GM23248 (cell line): ENCODE measurements at regions not wholly inside any gene's neighbourhood (a gene's known extent, or its start where the extent isn't known, plus 50 kb on each side); places are given as distances from the start of the nearest gene placed in this dataset.

ENCODE experiments used
- DNase-seq: peaks from one replicate; pipeline ENCODE4 v3.0.0-alpha.2; 2015
- H2AFZ ChIP-seq: fragments of 200-600 bp; sonication (generic); 2 replicates; pipeline ENCODE4 v1.6.1; 2016; ENCODE audit warnings: antibody characterized with exemption
- H3F3A ChIP-seq: fragments of 200-600 bp; sonication (generic); 2 replicates; pipeline ENCODE4 v1.6.1; 2016; ENCODE audit warnings: mild to moderate bottlenecking, antibody characterized with exemption, mixed run types; ENCODE audit not compliant: insufficient read depth
- H3K27ac ChIP-seq: fragments of 200-600 bp; sonication (generic); 2 replicates; pipeline ENCODE4 v1.5.1; 2016; ENCODE audit warnings: mild to moderate bottlenecking
- H3K27me3 ChIP-seq: fragments of 200-600 bp; sonication (generic); replicated peaks from 2 replicates; pipeline ENCODE4 v1.6.1; 2016; ENCODE audit warnings: mild to moderate bottlenecking; ENCODE audit not compliant: insufficient read depth
- H3K36me3 ChIP-seq: fragments of 200-600 bp; sonication (generic); 2 replicates; pipeline ENCODE4 v1.6.1; 2016; ENCODE audit warnings: low read depth, mild to moderate bottlenecking
- H3K4me1 ChIP-seq: fragments of 200-600 bp; sonication (generic); 2 replicates; pipeline ENCODE4 v1.6.1; 2016; ENCODE audit warnings: mild to moderate bottlenecking; ENCODE audit not compliant: insufficient read depth
- H3K4me2 ChIP-seq: fragments of 200-600 bp; sonication (generic); one replicate; pipeline ENCODE4 v1.6.1; 2016; ENCODE audit warnings: mild to moderate bottlenecking; ENCODE audit not compliant: unreplicated experiment
- H3K4me3 ChIP-seq: fragments of 200-600 bp; sonication (generic); 2 replicates; pipeline ENCODE4 v1.5.1; 2016; ENCODE audit warnings: mild to moderate bottlenecking
- H3K79me2 ChIP-seq: fragments of 200-600 bp; sonication (generic); 2 replicates; pipeline ENCODE4 v1.6.1; 2016; ENCODE audit warnings: mild to moderate bottlenecking; ENCODE audit not compliant: insufficient read depth
- H3K9ac ChIP-seq: fragments of 200-600 bp; sonication (generic); 2 replicates; pipeline ENCODE4 v1.6.1; 2016; ENCODE audit warnings: mild to moderate bottlenecking
- H3K9me2 ChIP-seq: fragments of 200-600 bp; sonication (generic); 2 replicates; pipeline ENCODE4 v1.6.1; 2016; ENCODE audit warnings: mixed run types, mild to moderate bottlenecking, moderate library complexity; ENCODE audit not compliant: insufficient read depth
- H3K9me3 ChIP-seq: fragments of 200-600 bp; sonication (generic); one replicate; pipeline ENCODE4 v1.6.1; 2017; ENCODE audit warnings: low read depth
- H4K20me1 ChIP-seq: fragments of 200-600 bp; sonication (generic); 2 replicates; pipeline ENCODE4 v1.6.0; 2016; ENCODE audit not compliant: insufficient read depth
- EZH2 ChIP-seq: fragments of 200-600 bp; sonication (generic); IDR thresholded peaks from 2 replicates; pipeline ENCODE4 v1.6.1; 2018; ENCODE audit warnings: antibody characterized with exemption, mild to moderate bottlenecking; ENCODE audit not compliant: insufficient read depth, poor library complexity, severe bottlenecking
- EZH2phosphoT487 ChIP-seq: fragments of 200-600 bp; sonication (generic); IDR thresholded peaks from 2 replicates; pipeline ENCODE4 v1.6.1; 2018; ENCODE audit warnings: antibody characterized with exemption, moderate library complexity, mild to moderate bottlenecking, low read depth; ENCODE audit not compliant: insufficient read depth
- WGBS, 2 experiments: methylation state at CpG; one replicate each; pipeline ENCODE4 v1.1.6; 2015 to 2017; ENCODE audit warnings: low lambda C conversion rate in 2 of 2, low coverage in 1 of 2; ENCODE audit errors: missing lambda C conversion rate in 2 of 2; 5-methylcytosine and 5-hydroxymethylcytosine counted together
- in situ Hi-C: fragments of 300-500 bp; cut with MboI; formaldehyde crosslinking; loops from 2 replicates; pipeline ENCODE4 v1.15.0; 2020

DNA sequence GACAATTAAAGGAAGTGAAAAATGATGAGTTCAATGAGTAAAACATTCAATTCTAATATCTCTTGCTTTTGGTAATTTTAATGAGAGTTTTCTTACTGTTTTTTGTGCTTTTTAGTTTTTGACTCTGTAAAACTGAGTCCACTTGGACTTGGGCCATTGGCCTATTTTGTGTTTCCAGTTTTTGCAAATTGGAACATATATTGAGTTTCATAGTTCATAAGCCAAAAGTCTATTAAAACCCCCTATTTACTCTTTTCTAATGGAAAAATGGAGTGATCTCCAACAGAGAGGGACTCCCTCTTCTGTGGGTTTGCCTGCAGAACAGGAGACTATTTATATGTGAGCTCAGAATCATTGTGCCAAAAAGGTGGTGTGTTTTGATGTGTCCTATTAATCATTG is 219.7 kb upstream of the SPRY2 start:
- H3K79me2 ChIP-seq, result no peaks in the 10 kb centered on the region
- no peaks in the 10 kb centered on the region for H3K9me3 ChIP-seq
- H3K4me1 ChIP-seq, result no peaks in the 10 kb centered on the region
- no peaks in the 10 kb centered on the region for H3K9me2 ChIP-seq
- in situ Hi-C loops, result no loop called here
- H3K27ac ChIP-seq, result no peak overlapping the region
- no peak overlapping the region for H3K4me2 ChIP-seq
- H3F3A ChIP-seq, result no peaks in the 10 kb centered on the region
- DNase-seq, result no peak
- H3K36me3 ChIP-seq, result no peaks in the 10 kb centered on the region
- no peaks in the 10 kb centered on the region for H3K27me3 ChIP-seq
- H3K9ac ChIP-seq, result no peak overlapping the region
- no peak for TF ChIP-seq EZH2
- TF ChIP-seq EZH2phosphoT487, result no peak
- H4K20me1 ChIP-seq, result no peaks in the 10 kb centered on the region
- no peak overlapping the region for H2AFZ ChIP-seq
- H3K4me3 ChIP-seq, result no peak overlapping the region

DNA sequence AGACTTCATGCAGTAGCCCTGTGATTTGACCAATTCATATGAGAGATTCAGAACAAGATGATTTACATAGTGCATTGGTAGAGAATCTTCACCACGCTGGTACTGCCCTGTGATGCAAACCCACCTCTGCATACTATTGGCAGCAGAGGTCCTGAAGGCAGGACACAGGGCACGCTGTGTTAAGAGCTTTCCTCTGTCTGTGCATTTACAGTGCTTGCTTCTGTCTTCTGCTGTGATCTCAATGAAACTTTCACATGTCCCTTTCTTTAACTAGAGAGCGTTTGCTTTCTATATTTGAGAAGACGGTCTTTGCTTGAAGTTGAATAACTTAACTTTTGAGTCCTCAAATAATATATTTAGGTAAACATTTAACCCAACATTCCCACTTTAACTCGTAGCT is 219.0 kb upstream of the SPRY2 start:
- TF ChIP-seq EZH2phosphoT487 (no peak), EZH2 (no peak)
- no peak overlapping the region for H3K27ac ChIP-seq
- no peaks in the 10 kb centered on the region for H3K27me3 ChIP-seq
- H3K9ac ChIP-seq, result no peak overlapping the region
- no peak overlapping the region for H3K4me3 ChIP-seq
- 21 to 30% methylated on average over 5 of the region's 5 CpGs for WGBS, 2 experiments
- H3K9me2 ChIP-seq, result no peaks in the 10 kb centered on the region
- H3F3A ChIP-seq, result no peaks in the 10 kb centered on the region
- no peaks in the 10 kb centered on the region for H4K20me1 ChIP-seq
- no peak overlapping the region for H2AFZ ChIP-seq
- H3K4me2 ChIP-seq, result no peak overlapping the region
- no peaks in the 10 kb centered on the region for H3K4me1 ChIP-seq
- no peaks in the 10 kb centered on the region for H3K36me3 ChIP-seq
- in situ Hi-C loops, result no loop called here
- DNase-seq, result no peak
- H3K9me3 ChIP-seq, result no peaks in the 10 kb centered on the region
- no peaks in the 10 kb centered on the region for H3K79me2 ChIP-seq

DNA sequence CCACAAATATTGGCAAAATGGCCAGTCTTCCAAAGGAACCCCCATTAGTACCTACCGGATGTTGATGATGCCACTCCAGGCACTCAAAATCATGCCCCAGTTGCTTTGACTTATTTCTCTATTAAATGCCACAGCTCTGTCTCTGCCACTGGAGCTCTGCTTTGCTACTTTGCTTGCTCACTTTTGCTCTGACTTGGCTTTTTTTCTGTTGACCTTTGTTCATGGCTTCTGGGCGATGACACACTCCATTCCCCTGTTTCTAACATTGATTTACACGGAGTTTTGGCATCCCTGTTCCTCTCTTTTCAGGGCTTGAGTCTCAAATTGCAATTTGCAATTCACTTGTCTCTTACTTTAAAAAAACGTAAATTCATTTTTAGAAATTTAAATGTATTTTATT is 217.1 kb upstream of the SPRY2 start:
- Histone ChIP-seq H3K79me2 (no peaks in the 10 kb centered on the region), H4K20me1 (no peaks in the 10 kb centered on the region), H3K4me3 (no peak overlapping the region), H3K4me1 (no peaks in the 10 kb centered on the region), H3K36me3 (no peaks in the 10 kb centered on the region), H3K27me3 (no peaks in the 10 kb centered on the region), H2AFZ (no peak overlapping the region), H3K4me2 (no peak overlapping the region), H3K9me3 (no peaks in the 10 kb centered on the region), H3K9me2 (no peaks in the 10 kb centered on the region), H3F3A (no peaks in the 10 kb centered on the region), H3K9ac (no peak overlapping the region), H3K27ac (no peak overlapping the region)
- no peak for TF ChIP-seq EZH2phosphoT487
- TF ChIP-seq EZH2, result no peak
- no peak for DNase-seq
- in situ Hi-C loops, result no loop called here
- 40 to 43% methylated on average over 4 of the region's 4 CpGs for WGBS, 2 experiments

DNA sequence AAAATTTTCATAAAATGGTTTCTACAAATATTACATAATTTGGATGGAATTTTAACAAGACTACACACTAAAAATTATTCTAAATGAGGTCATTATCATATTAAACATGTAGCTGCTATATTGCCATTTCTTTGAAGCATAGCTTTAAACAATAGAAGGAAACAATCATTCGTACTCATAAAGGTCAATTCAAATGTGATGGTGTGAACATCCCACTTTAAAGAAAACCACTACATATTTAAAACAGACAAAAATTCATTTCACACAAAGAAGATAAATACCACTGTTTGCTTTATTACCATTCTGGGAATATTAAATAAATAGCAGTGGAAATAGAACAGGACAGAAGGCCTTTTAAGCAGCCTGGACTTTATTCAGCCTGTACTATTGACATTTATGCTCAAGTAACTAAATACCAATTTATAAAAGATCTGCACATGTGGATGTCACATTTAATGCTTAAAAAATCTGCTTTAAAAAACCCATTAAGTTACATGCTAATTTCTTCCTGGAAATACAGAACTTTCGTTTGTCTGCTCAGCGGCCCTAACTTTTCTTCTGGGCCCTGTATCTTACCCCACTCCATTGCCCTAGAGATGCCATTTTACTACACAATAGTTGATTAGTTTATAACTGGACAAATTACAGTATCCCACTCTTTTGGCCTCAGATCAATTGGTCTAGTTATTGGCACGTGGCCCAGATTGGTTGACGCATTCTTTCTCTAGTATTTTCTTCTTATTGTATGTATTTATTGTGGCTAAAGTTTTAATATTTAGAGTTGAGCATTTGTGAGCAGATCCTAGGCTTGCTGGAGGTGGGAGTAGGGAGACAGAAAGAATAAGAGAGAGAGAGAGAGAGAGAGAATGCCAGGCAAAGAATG is 215.1 kb upstream of the SPRY2 start:
- Histone ChIP-seq H3K9ac (no peak overlapping the region), H3K27ac (no peak overlapping the region), H3K4me2 (no peak overlapping the region), H3K36me3 (no peaks in the 10 kb centered on the region), H3K79me2 (no peaks in the 10 kb centered on the region), H3K9me3 (no peaks in the 10 kb centered on the region), H3K9me2 (no peaks in the 10 kb centered on the region), H3K4me3 (no peak overlapping the region), H3F3A (no peaks in the 10 kb centered on the region), H3K4me1 (no peaks in the 10 kb centered on the region), H3K27me3 (no peaks in the 10 kb centered on the region), H2AFZ (no peak overlapping the region), H4K20me1 (no peaks in the 10 kb centered on the region)
- no peak for DNase-seq
- in situ Hi-C loops, result no loop called here
- 23 to 29% methylated on average over 5 of the region's 5 CpGs for WGBS, 2 experiments
- no peak for TF ChIP-seq EZH2
- TF ChIP-seq EZH2phosphoT487, result no peak
